ENCODE measurements at regions not wholly inside any gene's neighbourhood (a gene's known extent, or its start where the extent isn't known, plus 50 kb on each side); places are given as distances from the start of the nearest gene placed in this dataset.

GRCh38 chrX:74063426-74064155 lies 211.1 kb upstream of the XIST start:
- TF ChIP-seq, protein P1, sequence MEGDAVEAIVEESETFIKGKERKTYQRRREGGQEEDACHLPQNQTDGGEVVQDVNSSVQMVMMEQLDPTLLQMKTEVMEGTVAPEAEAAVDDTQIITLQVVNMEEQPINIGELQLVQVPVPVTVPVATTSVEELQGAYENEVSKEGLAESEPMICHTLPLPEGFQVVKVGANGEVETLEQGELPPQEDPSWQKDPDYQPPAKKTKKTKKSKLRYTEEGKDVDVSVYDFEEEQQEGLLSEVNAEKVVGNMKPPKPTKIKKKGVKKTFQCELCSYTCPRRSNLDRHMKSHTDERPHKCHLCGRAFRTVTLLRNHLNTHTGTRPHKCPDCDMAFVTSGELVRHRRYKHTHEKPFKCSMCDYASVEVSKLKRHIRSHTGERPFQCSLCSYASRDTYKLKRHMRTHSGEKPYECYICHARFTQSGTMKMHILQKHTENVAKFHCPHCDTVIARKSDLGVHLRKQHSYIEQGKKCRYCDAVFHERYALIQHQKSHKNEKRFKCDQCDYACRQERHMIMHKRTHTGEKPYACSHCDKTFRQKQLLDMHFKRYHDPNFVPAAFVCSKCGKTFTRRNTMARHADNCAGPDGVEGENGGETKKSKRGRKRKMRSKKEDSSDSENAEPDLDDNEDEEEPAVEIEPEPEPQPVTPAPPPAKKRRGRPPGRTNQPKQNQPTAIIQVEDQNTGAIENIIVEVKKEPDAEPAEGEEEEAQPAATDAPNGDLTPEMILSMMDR (conservative IDR thresholded peaks at IDR 0.05 in 1 of 2, IDR thresholded peaks at IDR 0.05 in 1 of 2; ENCODE audit: low read depth in 1 of 2, low read length in 2 of 2): no peak
- no peak for TF ChIP-seq EZH2 (IDR thresholded peaks at IDR 0.05; ENCODE audit: low read length, missing control alignments)
